ENCODE measurements at regions not wholly inside any gene's neighbourhood (a gene's known extent, or its start where the extent isn't known, plus 50 kb on each side); places are given as distances from the start of the nearest gene placed in this dataset.

- TF ChIP-seq CTCF (IDR thresholded peaks at IDR 0.05) (no peak), POLR2A (IDR thresholded peaks at IDR 0.05) (no peak)
These were observed 108.1 kb upstream of the DUSP22 start for GRCh38 chr6:184161-184700.
